IMR-90 (cell line): ENCODE measurements at regions not wholly inside any gene's neighbourhood (a gene's known extent, or its start where the extent isn't known, plus 50 kb on each side); places are given as distances from the start of the nearest gene placed in this dataset.

Experiments
- ATAC-seq: fragments of 200-7000 bp; cut with Tn5 transposase; 2 replicates; pipeline ENCODE4 v1.9.1; 2020; ENCODE audit warnings: low read depth, mild to moderate bottlenecking, moderate library complexity
- BruUV-seq: library from RNA; stranded (reverse); fragments of 400-500 nt; replicated peaks from 2 replicates; lab custom pipeline; 2021; lab: Mats Ljungman, UMichigan
- CTCF ChIA-PET: fragments of 300-600 bp; formaldehyde crosslinking; extraction: SDS; loops from one replicate; lab custom pipeline; 2021; ENCODE audit warnings: antibody characterized with exemption; lab: Yijun Ruan, JAX
- POLR2A ChIA-PET: fragments of 300-600 bp; sonication (Branson Sonifier 250); formaldehyde crosslinking; loops from one replicate; lab custom pipeline; 2022; ENCODE audit warnings: antibody characterized with exemption; ENCODE audit not compliant: unreplicated experiment; lab: Charles Lee
- DNase-seq: peaks from one replicate; pipeline ENCODE4 v3.0.0; 2013
- H2AFZ ChIP-seq: replicated peaks from 2 replicates; pipeline ENCODE3; 2013; ENCODE audit warnings: low read length, mild to moderate bottlenecking; ENCODE audit not compliant: poor library complexity
- H2AK5ac ChIP-seq: 2 replicates; pipeline ENCODE4 v1.6.1; 2013; ENCODE audit warnings: low read depth, low read length, inconsistent platforms
- H2AK9ac ChIP-seq: replicated peaks from 2 replicates; pipeline ENCODE3; 2013; ENCODE audit warnings: mild to moderate bottlenecking, low read depth, low read length, moderate library complexity; ENCODE audit not compliant: poor library complexity
- H2BK120ac ChIP-seq: 2 replicates; pipeline ENCODE4 v1.6.1; 2013; ENCODE audit warnings: low read depth, low read length, inconsistent platforms
- H2BK15ac ChIP-seq: 3 replicates; pipeline ENCODE4 v1.6.1; 2013; ENCODE audit warnings: low read depth, low read length, inconsistent platforms
- H2BK20ac ChIP-seq: 2 replicates; pipeline ENCODE4 v1.6.1; 2013; ENCODE audit warnings: low read depth, mild to moderate bottlenecking, inconsistent platforms, low read length, moderate library complexity
- H2BK5ac ChIP-seq: 2 replicates; pipeline ENCODE4 v1.6.1; 2013; ENCODE audit warnings: mild to moderate bottlenecking, low read depth, low read length, inconsistent platforms; ENCODE audit not compliant: poor library complexity, severe bottlenecking
- H3K14ac ChIP-seq: replicated peaks from 2 replicates; pipeline ENCODE4 v1.6.1; 2013; ENCODE audit warnings: low read depth, low read length, inconsistent platforms
- H3K18ac ChIP-seq: 2 replicates; pipeline ENCODE4 v1.6.1; 2013; ENCODE audit warnings: low read depth, low read length, control low read depth
- H3K23ac ChIP-seq: 2 replicates; pipeline ENCODE4 v1.6.1; 2013; ENCODE audit warnings: low read depth, low read length, inconsistent platforms
- H3K27ac ChIP-seq: 2 replicates; pipeline ENCODE4 v1.5.1; 2013; ENCODE audit warnings: mild to moderate bottlenecking, control low read depth, low read length; ENCODE audit not compliant: insufficient read depth
- H3K27me3 ChIP-seq: 2 replicates; pipeline ENCODE4 v1.6.1; 2013; ENCODE audit warnings: low read length; ENCODE audit not compliant: control insufficient read depth, insufficient read depth
- H3K36me3 ChIP-seq: 2 replicates; pipeline ENCODE4 v1.6.1; 2013; ENCODE audit warnings: low read length, mixed read lengths; ENCODE audit not compliant: control insufficient read depth, insufficient read depth
- H3K4ac ChIP-seq: 2 replicates; pipeline ENCODE4 v1.6.1; 2013; ENCODE audit warnings: low read depth, low read length, inconsistent platforms
- H3K4me1 ChIP-seq: 2 replicates; pipeline ENCODE4 v1.6.1; 2013; ENCODE audit warnings: low read length, mixed read lengths; ENCODE audit not compliant: control insufficient read depth, insufficient read depth
- H3K4me2 ChIP-seq: 2 replicates; pipeline ENCODE4 v1.6.1; 2013; ENCODE audit warnings: low read depth, mild to moderate bottlenecking, control low read depth, low read length, moderate library complexity
- H3K4me3 ChIP-seq: 2 replicates; pipeline ENCODE4 v1.5.1; 2013; ENCODE audit warnings: low read depth, mild to moderate bottlenecking, control low read depth, low read length, moderate library complexity; ENCODE audit not compliant: insufficient read depth
- H3K56ac ChIP-seq: 2 replicates; pipeline ENCODE4 v1.6.1; 2013; ENCODE audit warnings: low read length, inconsistent platforms; ENCODE audit not compliant: insufficient read depth; ENCODE audit errors: extremely low read depth
- H3K79me1 ChIP-seq, 2 experiments: 2 replicates each; pipeline ENCODE4 v1.6.1; 2013; ENCODE audit warnings: low read length in 2 of 2, inconsistent platforms in 1 of 2, low read depth in 1 of 2
- H3K9ac ChIP-seq: 2 replicates; pipeline ENCODE4 v1.6.1; 2013; ENCODE audit warnings: low read depth, low read length, control low read depth
- H3K9me1 ChIP-seq: 2 replicates; pipeline ENCODE4 v1.6.1; 2013; ENCODE audit warnings: low read length, inconsistent platforms; ENCODE audit not compliant: insufficient read depth
- H3K9me3 ChIP-seq: 2 replicates; pipeline ENCODE4 v1.6.1; 2013; ENCODE audit warnings: low read length; ENCODE audit not compliant: control insufficient read depth, insufficient read depth
- H4K20me1 ChIP-seq: 2 replicates; pipeline ENCODE4 v1.6.1; 2013; ENCODE audit warnings: low read length, inconsistent platforms; ENCODE audit not compliant: insufficient read depth
- H4K5ac ChIP-seq: 2 replicates; pipeline ENCODE4 v1.6.1; 2013; ENCODE audit warnings: mild to moderate bottlenecking, low read depth, low read length, control low read depth
- H4K8ac ChIP-seq, 2 experiments: 2 replicates each; pipeline ENCODE4 v1.6.1; 2013; ENCODE audit warnings: low read depth in 2 of 2, low read length in 2 of 2, control low read depth in 1 of 2, inconsistent platforms in 1 of 2
- H4K91ac ChIP-seq: 2 replicates; pipeline ENCODE4 v1.6.1; 2013; ENCODE audit warnings: low read depth, low read length, inconsistent platforms; ENCODE audit not compliant: insufficient read depth
- BHLHE40 ChIP-seq: fragments of 150-350 bp; IDR thresholded peaks from 2 replicates; pipeline ENCODE4 v1.6.1; 2016; ENCODE audit warnings: mild to moderate bottlenecking, low read depth, low read length
- CEBPB ChIP-seq: IDR thresholded peaks from 2 replicates; pipeline ENCODE4 v1.6.1; 2012; ENCODE audit warnings: low read depth, low read length, improper control_type of control experiment
- CTCF ChIP-seq: conservative IDR thresholded peaks from 2 replicates; pipeline ENCODE4 v1.5.1; 2012; ENCODE audit warnings: mild to moderate bottlenecking, low read depth, low read length, improper control_type of control experiment
- ELK1 ChIP-seq: fragments of 150-350 bp; IDR thresholded peaks from 2 replicates; pipeline ENCODE4 v1.6.1; 2016; ENCODE audit warnings: low read depth, mild to moderate bottlenecking, low read length, moderate library complexity, borderline replicate concordance
- MAFK ChIP-seq: IDR thresholded peaks from 2 replicates; pipeline ENCODE4 v1.6.1; 2012; ENCODE audit warnings: low read depth, low read length, improper control_type of control experiment
- MAZ ChIP-seq: IDR thresholded peaks from 2 replicates; pipeline ENCODE4 v1.6.1; 2012; ENCODE audit warnings: low read depth, mild to moderate bottlenecking, low read length, improper control_type of control experiment, moderate library complexity, borderline replicate concordance
- POLR2A ChIP-seq: IDR thresholded peaks from 2 replicates; pipeline ENCODE4 v1.6.1; 2012; ENCODE audit warnings: mild to moderate bottlenecking, low read depth, low read length
- RFX5 ChIP-seq: IDR thresholded peaks from 2 replicates; pipeline ENCODE4 v1.8.0; 2012; ENCODE audit warnings: low read depth, mild to moderate bottlenecking, low read length, moderate library complexity
- WGBS, 2 experiments: methylation state at CpG; one replicate each; pipeline versions ENCODE4 v1.1.5 to v1.1.7; 2013; ENCODE audit warnings: missing lambda C conversion rate in 2 of 2; ENCODE audit not compliant: insufficient read length in 1 of 2; ENCODE audit errors: extremely low coverage in 2 of 2; 5-methylcytosine and 5-hydroxymethylcytosine counted together
- dilution Hi-C: fragments of 300-500 bp; cut with HindIII; formaldehyde crosslinking; loops from one replicate; pipeline ENCODE4 v1.14.3; 2018; ENCODE audit warnings: low sequenced_read_pairs; ENCODE audit not compliant: unreplicated experiment
- in situ Hi-C: fragments of 300-500 bp; cut with MboI; formaldehyde crosslinking; loops from 3 replicates; pipeline ENCODE4 v1.14.3; 2019; ENCODE audit warnings: low sequenced_read_pairs, inconsistent platforms, mixed read lengths
- intact Hi-C: fragments of 100-400 bp; cut with micrococcal nuclease; formaldehyde crosslinking; loops from 2 replicates; pipeline ENCODE4 v1.10.0; 2022

GRCh38 chr16:80198311-80199299, 342.2 kb upstream of the DYNLRB2 start:
- Histone ChIP-seq H3K56ac (peak overlapping the region; percentile 36; the same call in 1 of the 2 replicates), H3K36me3 (no peaks in the 10 kb centered on the region), H3K9me1 (peaks cover 9% of the 10 kb centered on the region; the same call in 1 of the 2 replicates), H3K14ac (peak overlapping the region; percentile 80), H2BK5ac (peak overlapping the region; percentile 55), H3K23ac (peak overlapping the region; percentile 40; the same call in 1 of the 2 replicates), H2BK15ac (peak overlapping the region; percentile 66; the same call in 2 of the 3 replicates), H3K79me1 (no peaks in the 10 kb centered on the region), H2BK20ac (peak overlapping the region; percentile 62), H3K27me3 (no peaks in the 10 kb centered on the region), H2AK5ac (peak overlapping the region; percentile 72), H4K20me1 (no peaks in the 10 kb centered on the region), H2AFZ (no peak overlapping the region), H3K9me3 (no peaks in the 10 kb centered on the region), H3K18ac (peak overlapping the region; percentile 63; the same call in 1 of the 2 replicates), H3K9ac (no peak overlapping the region), H3K4me1 (peaks cover 6% of the 10 kb centered on the region), H2BK120ac (peak overlapping the region; percentile 66), H4K5ac (no peak overlapping the region; the same call in 1 of the 2 replicates), H3K4me2 (peak overlapping the region; percentile 42; the same call in 1 of the 2 replicates), H3K4ac (peak overlapping the region; percentile 43), H4K8ac (peak overlapping the region; percentile 10 to 47; a peak in 3 of 4 replicates), H3K27ac (peak overlapping the region; percentile 31; the same call in 1 of the 2 replicates), H2AK9ac (no peak overlapping the region), H4K91ac (peak overlapping the region; percentile 67), H3K4me3 (no peak overlapping the region)
- intact Hi-C loops: loop anchor here (1.0 to 10.0 kb wide), 2 partner anchors 24 to 106 kb away; no protein-coding TSS in a partner anchor
- POLR2A ChIA-PET: no interaction called here
- 67% methylated on average over 1 of the region's 7 CpGs; no CpG with 5 or more reads in 1 of the 2 experiments for WGBS, 2 experiments
- CTCF ChIA-PET: no interaction called here
- ATAC-seq (peak; percentile 10; the same call in 1 of the 2 replicates), DNase-seq (peak; percentile 25)
- TF ChIP-seq ELK1 (no peak), POLR2A (no peak), BHLHE40 (no peak), MAZ (no peak), MAFK (no peak), CEBPB (peak; percentile 72), CTCF (no peak), RFX5 (no peak)
- dilution Hi-C loops: no loop called here
- in situ Hi-C loops: loop anchor here (25.0 kb wide), 1 partner anchor 1539 kb away; no protein-coding TSS in a partner anchor
- BruUV-seq: no TSS peak
